GM04503 (cell line): ENCODE measurements at regions not wholly inside any gene's neighbourhood (a gene's known extent, or its start where the extent isn't known, plus 50 kb on each side); places are given as distances from the start of the nearest gene placed in this dataset.
"Not testable (repeated sequence)": the region's sequence is repeated elsewhere in the genome, so short reads cannot be mapped to it uniquely, and the experiment has no call there.

ENCODE experiments used
- DNase-seq: peaks from one replicate; pipeline ENCODE4 v3.0.0-alpha.2; 2012; ENCODE audit warnings: low read depth

GRCh38 chr14:87630846-87631245 is 362.1 kb downstream of the GALC start:
- no peak for DNase-seq

- no peak for DNase-seq
Measured at GRCh38 chr14:87629788-87630187, 363.2 kb downstream of the GALC start.

GRCh38 chr14:87628780-87629179 is 364.2 kb downstream of the GALC start:
- DNase-seq: no peak

- DNase-seq: no peak
Measured at GRCh38 chr14:87628129-87628528, 364.9 kb downstream of the GALC start.

- no peak for DNase-seq
Measured at GRCh38 chr14:87626266-87626665, 366.7 kb downstream of the GALC start.

GRCh38 chr14:87623616-87624015 is 369.4 kb downstream of the GALC start:
- DNase-seq: no peak

GRCh38 chr14:87617079-87617478 is 375.9 kb downstream of the GALC start:
- DNase-seq: no peak

GRCh38 chr14:87615822-87616679 is 376.9 kb downstream of the GALC start:
- DNase-seq: no peak

- no peak for DNase-seq
Measured at GRCh38 chr14:87615047-87615446, 377.9 kb downstream of the GALC start.

- no peak for DNase-seq
Measured at GRCh38 chr14:87613881-87614280, 379.1 kb downstream of the GALC start.

GRCh38 chr14:87607056-87607455 is 385.9 kb downstream of the GALC start:
- not testable (repeated sequence) for DNase-seq

GRCh38 chr14:87601036-87601435 is 391.9 kb downstream of the GALC start:
- no peak for DNase-seq

GRCh38 chr14:87600240-87600639 is 392.7 kb downstream of the GALC start:
- no peak for DNase-seq

GRCh38 chr14:87581298-87581697 is 411.7 kb downstream of the GALC start:
- DNase-seq: no peak

- DNase-seq: no peak
Measured at GRCh38 chr14:87579036-87579435, 413.9 kb downstream of the GALC start.

- DNase-seq: no peak
Measured at GRCh38 chr14:87575378-87575777, 417.6 kb downstream of the GALC start.

- DNase-seq: no peak
Measured at GRCh38 chr14:87573591-87573990, 419.4 kb downstream of the GALC start.

- no peak for DNase-seq
Measured at GRCh38 chr14:87567618-87568295, 425.2 kb downstream of the GALC start.

GRCh38 chr14:87566991-87567390 is 426.0 kb downstream of the GALC start:
- DNase-seq: no peak

GRCh38 chr14:87547536-87547935 is 445.4 kb downstream of the GALC start:
- no peak for DNase-seq

- DNase-seq: no peak
Measured at GRCh38 chr14:87542288-87542687, 450.7 kb downstream of the GALC start.

GRCh38 chr14:87540339-87540738 is 452.6 kb downstream of the GALC start:
- no peak for DNase-seq

GRCh38 chr14:87529081-87529480 is 463.9 kb downstream of the GALC start:
- no peak for DNase-seq

GRCh38 chr14:87526731-87527130 is 466.3 kb downstream of the GALC start:
- DNase-seq: no peak
